C4-2B (cell line): ENCODE measurements at regions not wholly inside any gene's neighbourhood (a gene's known extent, or its start where the extent isn't known, plus 50 kb on each side); places are given as distances from the start of the nearest gene placed in this dataset.
"Not testable (repeated sequence)": the region's sequence is repeated elsewhere in the genome, so short reads cannot be mapped to it uniquely, and the experiment has no call there.

Experiments used
- H3K27ac ChIP-seq: fragments of 450-650 bp; 2 replicates; pipeline ENCODE4 v1.5.1; 2017
- ZFX ChIP-seq: fragments of 450-650 bp; IDR thresholded peaks from 2 replicates; pipeline ENCODE4 v1.6.1; 2017
- TF ChIP-seq, protein P1 (sequence below): fragments of 450-650 bp; conservative IDR thresholded peaks from 2 replicates; pipeline ENCODE4 v1.5.1; 2017; ENCODE audit warnings: mild to moderate bottlenecking

DNA sequence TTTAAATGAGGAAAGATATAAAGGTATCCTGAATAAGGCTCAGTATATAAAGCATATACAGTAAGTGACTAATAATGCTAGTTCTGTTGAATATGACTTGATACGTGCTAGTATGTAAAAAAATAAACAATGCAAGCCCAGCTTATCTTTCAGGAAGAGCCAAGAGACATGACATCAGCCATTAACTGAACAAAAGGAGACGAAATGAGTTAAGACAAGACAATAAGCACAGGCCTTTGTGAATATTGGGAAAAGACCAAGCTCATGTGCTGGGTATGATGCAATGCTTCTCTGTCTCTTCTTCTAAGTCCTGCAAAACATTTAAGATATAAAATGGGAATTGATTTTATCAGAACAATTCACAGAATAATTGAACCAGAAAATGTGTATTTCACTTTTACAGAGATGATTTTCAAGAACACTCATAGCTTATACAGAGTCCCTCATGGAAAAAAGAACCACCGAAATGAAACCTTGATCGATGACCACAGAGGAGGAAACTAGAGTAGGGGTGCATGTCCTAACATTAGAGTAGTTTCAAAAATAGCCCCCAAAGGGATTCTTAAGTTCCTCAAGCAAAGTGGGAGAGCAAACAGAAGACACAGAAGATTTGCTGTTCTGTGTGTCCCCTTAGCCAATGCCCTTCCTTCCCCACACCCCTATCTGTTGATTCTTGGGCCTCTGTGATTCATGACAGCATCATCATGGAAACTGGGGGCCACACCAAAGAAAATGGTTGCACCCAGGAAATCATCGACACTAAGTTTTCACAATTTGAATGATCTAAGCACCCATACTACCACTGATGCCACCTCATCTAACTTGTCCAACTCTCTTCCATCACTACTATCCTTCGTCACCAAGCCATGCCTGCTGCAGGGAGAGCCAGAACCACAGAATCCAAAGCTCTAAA is 68.0 kb upstream of the CRIM1 start:
- no peak overlapping the region for H3K27ac ChIP-seq
- no peak for TF ChIP-seq ZFX
- TF ChIP-seq, protein P1, sequence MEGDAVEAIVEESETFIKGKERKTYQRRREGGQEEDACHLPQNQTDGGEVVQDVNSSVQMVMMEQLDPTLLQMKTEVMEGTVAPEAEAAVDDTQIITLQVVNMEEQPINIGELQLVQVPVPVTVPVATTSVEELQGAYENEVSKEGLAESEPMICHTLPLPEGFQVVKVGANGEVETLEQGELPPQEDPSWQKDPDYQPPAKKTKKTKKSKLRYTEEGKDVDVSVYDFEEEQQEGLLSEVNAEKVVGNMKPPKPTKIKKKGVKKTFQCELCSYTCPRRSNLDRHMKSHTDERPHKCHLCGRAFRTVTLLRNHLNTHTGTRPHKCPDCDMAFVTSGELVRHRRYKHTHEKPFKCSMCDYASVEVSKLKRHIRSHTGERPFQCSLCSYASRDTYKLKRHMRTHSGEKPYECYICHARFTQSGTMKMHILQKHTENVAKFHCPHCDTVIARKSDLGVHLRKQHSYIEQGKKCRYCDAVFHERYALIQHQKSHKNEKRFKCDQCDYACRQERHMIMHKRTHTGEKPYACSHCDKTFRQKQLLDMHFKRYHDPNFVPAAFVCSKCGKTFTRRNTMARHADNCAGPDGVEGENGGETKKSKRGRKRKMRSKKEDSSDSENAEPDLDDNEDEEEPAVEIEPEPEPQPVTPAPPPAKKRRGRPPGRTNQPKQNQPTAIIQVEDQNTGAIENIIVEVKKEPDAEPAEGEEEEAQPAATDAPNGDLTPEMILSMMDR = no peak

DNA sequence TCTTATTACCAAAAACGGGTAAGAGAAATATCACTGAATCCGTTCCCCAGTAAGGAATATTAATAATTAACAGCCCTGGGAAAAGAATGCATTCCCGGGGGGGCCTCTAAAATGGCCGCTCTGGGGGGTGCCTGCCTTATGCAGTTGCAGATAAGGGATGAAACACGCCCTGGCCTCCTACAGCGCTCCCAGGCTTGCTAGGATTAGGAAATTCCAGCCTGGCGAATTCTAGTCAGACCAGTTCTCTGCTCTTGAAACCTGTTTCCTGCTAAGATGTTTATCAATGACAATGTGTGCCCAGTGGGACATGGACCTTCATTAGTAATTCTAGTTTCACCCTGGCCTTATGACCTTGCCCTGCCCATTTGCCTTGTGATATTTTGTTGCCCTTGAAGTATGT is 76.1 kb upstream of the CRIM1 start:
- not testable (repeated sequence) for H3K27ac ChIP-seq

DNA sequence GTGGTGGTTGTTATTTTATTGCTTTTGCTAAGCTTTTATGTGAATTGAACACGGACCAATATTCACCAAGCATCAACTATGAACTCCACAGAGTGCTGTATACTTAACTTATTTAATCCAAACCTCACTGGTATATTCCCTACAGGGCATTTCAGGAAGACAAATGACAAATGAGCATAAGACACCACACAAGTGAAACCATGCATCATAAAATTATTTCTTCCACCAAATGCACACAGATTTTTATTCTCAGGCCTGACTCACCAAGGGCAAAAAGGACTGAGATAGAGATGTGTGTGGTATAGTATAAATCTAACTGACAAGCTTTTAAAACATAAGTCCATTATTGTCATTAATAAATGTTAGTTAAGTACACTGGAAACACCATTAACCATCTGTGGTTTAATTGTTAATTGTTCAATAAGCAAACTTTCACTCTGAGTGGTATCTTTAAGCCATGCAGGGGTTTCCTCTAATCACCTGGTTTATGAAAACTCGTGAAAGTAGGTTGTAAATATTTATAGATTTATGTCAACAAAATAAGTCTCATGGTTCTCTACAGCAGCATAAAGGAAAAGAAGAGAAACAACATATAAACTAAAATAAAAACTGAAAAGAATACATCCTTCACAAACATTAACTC is 77.6 kb upstream of the CRIM1 start:
- TF ChIP-seq, protein P1 = no peak
- no peak for TF ChIP-seq ZFX
- H3K27ac ChIP-seq = no peak overlapping the region

DNA sequence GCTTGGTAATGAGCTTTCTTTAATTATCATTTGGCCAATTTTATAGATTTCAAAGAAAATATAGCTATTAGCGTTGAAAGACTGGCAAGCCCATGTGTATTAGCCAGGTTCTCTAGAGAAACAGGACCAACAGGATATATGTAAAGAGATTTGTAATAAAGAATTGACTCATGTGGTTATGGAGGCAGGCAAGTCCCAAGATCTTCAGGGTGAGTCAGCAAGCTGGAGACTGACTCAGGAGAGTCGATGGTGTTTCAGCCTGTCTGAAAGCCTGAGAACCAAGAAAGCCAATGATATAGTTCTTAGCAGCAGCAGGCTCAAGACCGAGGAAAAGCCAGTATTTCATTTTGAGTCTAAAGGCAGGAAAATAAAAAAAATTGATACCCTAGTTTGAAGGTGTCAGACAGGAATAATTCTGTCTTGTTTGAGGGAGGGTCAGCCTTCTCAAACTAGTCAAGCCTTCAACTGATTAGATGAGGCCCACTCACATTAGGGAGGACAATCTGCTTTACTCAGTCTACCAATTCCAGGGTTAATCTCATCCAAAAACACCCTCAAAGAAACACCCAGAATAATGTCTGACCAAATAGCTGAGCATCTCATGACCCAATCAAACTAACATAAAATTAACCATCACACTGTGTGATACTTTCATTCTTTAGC is 78.3 kb upstream of the CRIM1 start:
- TF ChIP-seq, protein P1 = no peak
- no peak for TF ChIP-seq ZFX
- H3K27ac ChIP-seq = no peak overlapping the region

DNA sequence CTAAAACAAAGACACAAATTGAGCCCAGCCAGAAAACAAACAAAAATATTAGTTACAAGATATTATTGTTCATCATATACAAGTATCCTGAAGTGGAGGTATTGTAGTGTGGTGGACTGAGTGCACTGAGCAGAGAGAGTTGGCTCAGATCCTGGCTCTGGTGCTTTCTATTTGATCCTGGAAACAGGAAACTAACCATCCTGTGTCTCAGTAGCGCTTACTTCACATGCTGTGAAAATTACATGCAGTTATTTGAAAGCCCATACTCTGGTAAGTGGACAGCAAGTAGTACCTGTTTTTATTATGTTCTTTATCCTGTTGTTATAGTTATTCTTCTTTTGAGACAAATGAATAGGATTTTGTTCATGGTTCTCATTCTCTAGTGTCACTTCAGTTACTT is 84.3 kb upstream of the CRIM1 start:
- no peak for TF ChIP-seq ZFX
- TF ChIP-seq, protein P1 = no peak
- H3K27ac ChIP-seq = no peak overlapping the region

DNA sequence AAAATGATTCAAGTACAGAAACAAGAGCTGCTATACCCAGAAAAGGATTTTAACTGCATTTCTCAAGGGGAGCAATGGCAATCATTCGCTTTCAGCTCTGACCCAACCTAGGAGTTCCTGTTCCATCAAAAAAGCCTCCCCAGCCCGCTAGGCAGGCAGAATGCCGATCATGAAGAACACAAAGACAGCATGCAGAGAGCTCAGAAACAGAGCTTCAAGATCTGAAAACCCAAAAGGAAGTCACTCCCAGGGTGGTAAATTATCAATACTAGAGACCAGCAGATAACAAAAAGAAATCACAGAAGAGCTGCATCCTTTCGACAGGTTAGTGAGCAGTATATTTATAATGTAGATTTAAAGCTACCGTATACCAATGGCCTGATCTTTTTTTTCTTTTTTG is 84.8 kb upstream of the CRIM1 start:
- TF ChIP-seq, protein P1 = no peak
- TF ChIP-seq ZFX = no peak
- H3K27ac ChIP-seq = no peak overlapping the region

DNA sequence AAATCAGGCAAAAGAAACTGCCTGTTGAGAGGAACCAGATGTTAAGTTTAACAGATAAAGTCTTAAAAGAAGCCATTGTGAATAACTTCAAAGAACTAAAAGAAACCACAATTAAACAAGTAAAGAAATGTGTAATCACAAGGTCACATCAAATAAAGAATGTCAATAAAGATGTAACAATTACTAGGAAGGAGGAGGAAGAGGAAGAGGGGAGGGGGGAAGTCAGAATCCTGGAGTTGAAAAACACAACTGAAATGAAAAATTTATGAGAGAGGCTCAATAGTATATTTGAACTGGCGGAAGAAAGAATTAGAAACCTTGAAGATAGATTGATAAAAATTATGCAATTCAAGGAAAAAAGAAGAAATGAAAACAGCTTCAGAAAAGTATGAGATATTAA is 88.4 kb upstream of the CRIM1 start:
- no peak for TF ChIP-seq ZFX
- TF ChIP-seq, protein P1 = no peak
- H3K27ac ChIP-seq = no peak overlapping the region
